AG04449 (cell line): ENCODE measurements at regions not wholly inside any gene's neighbourhood (a gene's known extent, or its start where the extent isn't known, plus 50 kb on each side); places are given as distances from the start of the nearest gene placed in this dataset.

ENCODE experiments used
- CTCF ChIA-PET: fragments of 350-600 bp; formaldehyde crosslinking; extraction: SDS; loops from one replicate; lab custom pipeline; 2021; ENCODE audit warnings: antibody characterized with exemption; lab: Yijun Ruan, JAX
- POLR2A ChIA-PET: fragments of 400-600, 350-600 bp; formaldehyde crosslinking; extraction: SDS; loops from one replicate; lab custom pipeline; 2020; ENCODE audit warnings: antibody characterized with exemption, inconsistent platforms; lab: Yijun Ruan, JAX
- DNase-seq: peaks from one replicate; pipeline ENCODE4 v3.0.0-alpha.2; 2010; ENCODE audit warnings: low read depth, low spot score
- H3K4me3 ChIP-seq: 2 replicates; pipeline ENCODE4 v1.5.1; 2011; ENCODE audit warnings: low read depth, mild to moderate bottlenecking, control low read depth, low read length
- TF ChIP-seq, protein P1 (sequence below): IDR thresholded peaks from one replicate; pipeline ENCODE4 v1.5.1; 2011; ENCODE audit warnings: mild to moderate bottlenecking, moderate library complexity, low read length, control low read depth, inconsistent platforms; ENCODE audit not compliant: insufficient read depth; ENCODE audit errors: missing control alignments

DNA sequence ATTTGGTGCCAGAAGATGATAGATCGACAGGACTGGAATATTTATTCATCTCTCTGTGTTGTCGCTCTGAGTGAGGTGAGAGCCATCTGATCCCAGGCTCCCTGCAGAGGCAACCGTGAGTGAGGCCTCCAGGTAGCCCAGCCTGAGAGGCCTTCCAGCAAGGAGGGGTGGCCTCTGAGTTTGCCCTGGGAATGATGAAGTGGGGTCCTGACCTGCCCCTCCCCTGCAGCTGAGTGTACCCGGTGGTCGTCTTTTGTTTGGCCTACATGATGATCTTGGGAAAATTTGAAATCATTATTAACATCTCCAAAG lies 86.4 kb downstream of the CBLN1 start:
- no peak overlapping the region for H3K4me3 ChIP-seq
- CTCF ChIA-PET, result no interaction called here
- POLR2A ChIA-PET, result no interaction called here
- TF ChIP-seq, protein P1, sequence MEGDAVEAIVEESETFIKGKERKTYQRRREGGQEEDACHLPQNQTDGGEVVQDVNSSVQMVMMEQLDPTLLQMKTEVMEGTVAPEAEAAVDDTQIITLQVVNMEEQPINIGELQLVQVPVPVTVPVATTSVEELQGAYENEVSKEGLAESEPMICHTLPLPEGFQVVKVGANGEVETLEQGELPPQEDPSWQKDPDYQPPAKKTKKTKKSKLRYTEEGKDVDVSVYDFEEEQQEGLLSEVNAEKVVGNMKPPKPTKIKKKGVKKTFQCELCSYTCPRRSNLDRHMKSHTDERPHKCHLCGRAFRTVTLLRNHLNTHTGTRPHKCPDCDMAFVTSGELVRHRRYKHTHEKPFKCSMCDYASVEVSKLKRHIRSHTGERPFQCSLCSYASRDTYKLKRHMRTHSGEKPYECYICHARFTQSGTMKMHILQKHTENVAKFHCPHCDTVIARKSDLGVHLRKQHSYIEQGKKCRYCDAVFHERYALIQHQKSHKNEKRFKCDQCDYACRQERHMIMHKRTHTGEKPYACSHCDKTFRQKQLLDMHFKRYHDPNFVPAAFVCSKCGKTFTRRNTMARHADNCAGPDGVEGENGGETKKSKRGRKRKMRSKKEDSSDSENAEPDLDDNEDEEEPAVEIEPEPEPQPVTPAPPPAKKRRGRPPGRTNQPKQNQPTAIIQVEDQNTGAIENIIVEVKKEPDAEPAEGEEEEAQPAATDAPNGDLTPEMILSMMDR, result no peak
- no peak for DNase-seq

DNA sequence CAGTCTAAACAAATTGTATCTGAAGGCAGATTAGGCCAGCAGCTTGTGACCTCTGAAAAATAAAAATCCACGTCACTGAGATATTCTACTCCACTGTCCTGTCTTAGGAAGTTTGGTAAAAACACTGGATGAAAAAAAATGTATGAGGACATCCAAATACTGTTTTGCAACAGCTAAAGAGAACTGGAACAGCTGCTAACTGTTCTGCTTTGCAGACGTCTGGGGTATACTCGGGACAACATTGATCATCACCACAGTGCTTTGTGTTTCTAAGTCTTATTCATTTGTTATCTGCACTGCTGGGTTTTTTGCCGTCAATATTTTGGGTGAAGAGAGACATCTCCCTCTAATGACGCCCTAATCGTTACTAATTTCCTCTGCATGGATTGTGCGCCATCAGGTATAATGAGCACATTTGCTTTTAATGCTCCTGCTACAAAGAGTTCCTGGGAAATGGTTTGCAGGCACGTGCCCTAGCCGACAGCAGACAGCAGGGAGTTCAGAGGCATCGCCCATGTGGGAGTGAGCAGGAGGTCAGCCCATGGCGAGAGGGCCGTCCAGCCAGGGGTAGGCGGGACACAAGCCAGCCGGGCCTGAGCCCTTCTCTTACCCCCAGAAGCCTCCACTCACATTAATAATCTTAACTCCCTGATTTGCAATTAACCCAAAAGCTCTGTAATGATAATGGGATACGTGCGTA lies 87.0 kb downstream of the CBLN1 start:
- H3K4me3 ChIP-seq, result no peak overlapping the region
- no peak for DNase-seq
- TF ChIP-seq, protein P1, result no peak
- ChIA-PET POLR2A (no interaction called here), CTCF (no interaction called here)

DNA sequence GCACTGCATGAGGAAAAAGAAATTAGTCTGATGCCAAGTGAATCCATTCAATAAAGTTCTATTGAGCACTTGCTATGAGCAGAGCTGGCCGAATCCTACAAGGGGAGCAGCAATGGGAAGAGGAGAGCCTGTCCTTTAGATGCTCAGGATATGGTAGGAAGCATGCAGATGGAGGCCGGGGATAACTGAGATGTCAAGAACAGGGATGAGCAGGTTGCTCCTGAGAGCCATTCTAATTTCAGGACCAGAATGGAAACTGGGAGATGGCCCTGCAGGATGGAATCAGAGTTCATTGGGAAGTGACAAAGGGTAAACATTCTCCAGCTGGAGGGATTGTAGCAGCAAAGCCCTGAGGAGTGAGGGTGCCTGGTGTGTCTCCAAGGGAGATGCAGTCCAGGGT lies 88.0 kb downstream of the CBLN1 start:
- no peak overlapping the region for H3K4me3 ChIP-seq
- ChIA-PET CTCF (no interaction called here), POLR2A (no interaction called here)
- no peak for DNase-seq
- TF ChIP-seq, protein P1, result no peak

DNA sequence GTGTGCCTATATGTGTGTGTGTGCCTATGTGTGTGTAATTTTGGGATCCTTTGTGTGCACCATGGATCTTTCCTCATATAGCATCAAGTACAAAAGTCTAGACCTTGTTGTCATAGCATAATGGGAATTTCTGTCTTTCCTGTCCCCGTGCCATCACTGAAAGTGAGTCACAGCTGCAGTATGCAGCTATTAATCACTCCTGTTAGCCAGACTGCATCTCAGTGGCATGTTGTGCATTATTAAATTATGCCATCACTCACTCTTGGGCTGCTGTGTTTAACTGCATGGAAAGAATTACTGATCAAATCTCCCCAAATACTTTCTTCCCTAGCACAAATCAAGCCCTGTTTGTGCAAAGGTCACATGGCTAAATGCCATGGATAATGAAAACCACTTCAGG lies 92.4 kb downstream of the CBLN1 start:
- ChIA-PET CTCF (no interaction called here), POLR2A (no interaction called here)
- DNase-seq, result no peak
- TF ChIP-seq, protein P1, result no peak
- H3K4me3 ChIP-seq, result no peak overlapping the region

DNA sequence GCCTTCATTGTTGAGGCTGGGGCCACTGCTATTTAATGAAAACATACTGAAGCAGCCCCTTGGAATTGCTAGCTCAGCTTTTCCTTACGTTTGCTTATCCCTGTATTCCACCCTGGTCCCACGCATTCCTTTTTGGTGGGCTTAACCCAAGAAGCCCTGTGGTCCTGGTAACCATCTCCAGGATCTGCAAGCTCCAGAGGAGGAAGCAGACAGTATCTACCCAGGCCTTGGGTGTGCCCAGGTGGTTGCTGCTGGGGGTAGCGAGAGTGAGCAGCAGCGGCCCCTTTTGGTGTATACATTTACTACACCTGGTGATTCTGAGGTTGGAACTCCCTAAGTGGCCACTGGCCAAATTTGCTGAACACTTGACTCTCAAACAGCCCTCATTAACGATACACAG lies 97.7 kb downstream of the CBLN1 start:
- TF ChIP-seq, protein P1, result no peak
- DNase-seq, result no peak
- CTCF ChIA-PET, result interaction anchor here (1.4 kb wide), 1 partner anchor 497 kb away, joined by 3 read pairs; no protein-coding TSS in a partner anchor
- POLR2A ChIA-PET, result no interaction called here
- no peak overlapping the region for H3K4me3 ChIP-seq

DNA sequence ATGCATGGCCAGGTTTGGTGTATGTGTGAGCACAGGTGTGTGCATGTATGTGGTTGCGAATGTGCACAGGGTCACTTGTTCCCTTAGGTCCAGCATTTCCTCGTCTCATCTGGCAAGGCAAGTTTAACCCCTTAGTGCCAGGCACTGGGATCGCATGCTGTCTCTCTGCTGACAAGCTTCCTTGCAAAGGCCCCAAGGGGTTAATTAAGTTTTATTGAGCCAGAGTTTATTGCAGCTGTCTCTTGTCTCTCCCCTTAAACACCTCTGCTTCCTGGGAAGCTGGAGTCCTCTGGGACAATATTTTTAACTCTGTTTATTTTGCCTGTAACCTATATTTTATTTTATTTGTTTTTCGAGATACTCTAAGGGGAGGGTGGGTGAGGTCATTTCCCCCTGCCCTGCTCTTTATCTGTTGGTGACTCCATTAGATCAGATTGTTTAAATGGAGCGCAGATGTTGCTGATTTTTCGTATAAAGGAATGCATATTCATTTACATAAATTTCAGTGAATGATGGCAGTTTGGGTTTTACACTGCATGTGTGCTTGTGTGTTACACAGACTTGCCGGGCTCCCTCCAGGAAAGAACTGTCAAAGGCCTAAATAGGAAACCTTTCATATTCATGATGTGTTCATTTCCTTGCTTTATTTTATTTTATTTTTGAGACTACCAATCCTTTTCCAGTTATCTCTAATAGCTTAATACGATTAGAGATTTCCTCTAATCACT lies 99.7 kb downstream of the CBLN1 start:
- TF ChIP-seq, protein P1, result no peak
- H3K4me3 ChIP-seq, result no peak overlapping the region
- CTCF ChIA-PET, result no interaction called here
- no peak for DNase-seq
- POLR2A ChIA-PET, result no interaction called here
